Activated naive CD4-positive, alpha-beta T cell treated with anti-CD3 and anti-CD28 coated beads, Interleukin-2, amount 10 ng/mL, durations not matched to agents 7 days and 5 days (primary cell): ENCODE measurements at regions not wholly inside any gene's neighbourhood (a gene's known extent, or its start where the extent isn't known, plus 50 kb on each side); places are given as distances from the start of the nearest gene placed in this dataset.
"Not testable (repeated sequence)": the region's sequence is repeated elsewhere in the genome, so short reads cannot be mapped to it uniquely, and the experiment has no call there.

Experiments
- CTCF ChIA-PET: fragments of 350-600 bp; sonication (Branson Sonifier 250); formaldehyde crosslinking; loops from one replicate; lab custom pipeline; 2021; ENCODE audit warnings: antibody characterized with exemption; lab: Charles Lee
- DNase-seq: peaks from one replicate; pipeline ENCODE4 v3.0.0-alpha.2; 2020
- H3K27ac Mint-ChIP-seq: one replicate; pipeline ENCODE4 v1.8.0; 2021; ENCODE audit warnings: mild to moderate bottlenecking, moderate library complexity, mixed read lengths
- H3K27me3 Mint-ChIP-seq: one replicate; pipeline ENCODE4 v1.8.0; 2021; ENCODE audit warnings: mild to moderate bottlenecking, mixed read lengths
- H3K36me3 Mint-ChIP-seq: one replicate; pipeline ENCODE4 v1.8.0; 2021; ENCODE audit warnings: mixed read lengths
- H3K4me1 Mint-ChIP-seq: one replicate; pipeline ENCODE4 v1.8.0; 2021; ENCODE audit warnings: mixed read lengths
- H3K4me3 Mint-ChIP-seq: one replicate; pipeline ENCODE4 v1.8.0; 2021; ENCODE audit warnings: mild to moderate bottlenecking, moderate library complexity, mixed read lengths
- H3K9me3 Mint-ChIP-seq: one replicate; pipeline ENCODE4 v1.8.0; 2021; ENCODE audit warnings: mixed read lengths

GRCh38 chr12:83619973-83620372 lies 933.3 kb downstream of the TMTC2 start:
- Mint-ChIP-seq H3K27ac (no peak overlapping the region), H3K4me1 (no peaks in the 10 kb centered on the region), H3K4me3 (no peak overlapping the region), H3K27me3 (no peaks in the 10 kb centered on the region), H3K9me3 (peaks cover 8% of the 10 kb centered on the region), H3K36me3 (no peaks in the 10 kb centered on the region)
- DNase-seq: no peak
- CTCF ChIA-PET: no interaction called here

DNA sequence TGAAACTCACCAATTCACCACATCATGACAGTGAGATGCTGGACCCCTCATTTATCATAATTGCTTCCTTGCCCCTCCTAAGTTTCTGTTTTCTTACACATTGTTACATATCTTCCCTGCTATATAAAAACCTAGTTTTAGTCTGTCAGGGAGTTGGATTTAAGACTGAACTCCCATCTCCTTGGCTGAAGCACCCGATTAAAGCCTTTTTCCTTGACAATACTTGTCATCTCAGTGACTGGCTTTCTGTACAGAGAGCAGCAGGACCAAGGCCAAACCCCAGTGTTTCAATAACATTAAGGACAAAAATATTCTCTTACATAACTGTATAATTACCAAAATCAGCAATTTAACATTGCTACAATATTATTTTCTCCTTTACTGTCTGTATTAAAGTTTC lies 928.4 kb downstream of the TMTC2 start:
- H3K27ac Mint-ChIP-seq: no peak overlapping the region
- CTCF ChIA-PET: no interaction called here

GRCh38 chr12:83613586-83614110 lies 926.9 kb downstream of the TMTC2 start:
- CTCF ChIA-PET: no interaction called here
- Mint-ChIP-seq H3K27me3 (no peaks in the 10 kb centered on the region), H3K27ac (no peak overlapping the region)

More for the DNA sequence above, 928.4 kb downstream of the TMTC2 start:
- Mint-ChIP-seq H3K4me1 (no peaks in the 10 kb centered on the region), H3K36me3 (no peaks in the 10 kb centered on the region), H3K4me3 (no peak overlapping the region), H3K9me3 (peaks cover 9% of the 10 kb centered on the region), H3K27me3 (no peaks in the 10 kb centered on the region)
- DNase-seq: no peak

GRCh38 chr12:83603106-83603505 lies 916.4 kb downstream of the TMTC2 start:
- CTCF ChIA-PET: no interaction called here
- peaks cover 38% of the 10 kb centered on the region for H3K9me3 Mint-ChIP-seq
- H3K27me3 Mint-ChIP-seq: no peaks in the 10 kb centered on the region
- H3K4me1 Mint-ChIP-seq: no peaks in the 10 kb centered on the region
- no peaks in the 10 kb centered on the region for H3K36me3 Mint-ChIP-seq
- no peak overlapping the region for H3K27ac Mint-ChIP-seq
- DNase-seq: no peak
- no peak overlapping the region for H3K4me3 Mint-ChIP-seq

More at GRCh38 chr12:83613586-83614110, 926.9 kb downstream of the TMTC2 start:
- Mint-ChIP-seq H3K4me3 (no peak overlapping the region), H3K36me3 (no peaks in the 10 kb centered on the region), H3K9me3 (peaks cover 11% of the 10 kb centered on the region), H3K4me1 (no peaks in the 10 kb centered on the region)
- no peak for DNase-seq

DNA sequence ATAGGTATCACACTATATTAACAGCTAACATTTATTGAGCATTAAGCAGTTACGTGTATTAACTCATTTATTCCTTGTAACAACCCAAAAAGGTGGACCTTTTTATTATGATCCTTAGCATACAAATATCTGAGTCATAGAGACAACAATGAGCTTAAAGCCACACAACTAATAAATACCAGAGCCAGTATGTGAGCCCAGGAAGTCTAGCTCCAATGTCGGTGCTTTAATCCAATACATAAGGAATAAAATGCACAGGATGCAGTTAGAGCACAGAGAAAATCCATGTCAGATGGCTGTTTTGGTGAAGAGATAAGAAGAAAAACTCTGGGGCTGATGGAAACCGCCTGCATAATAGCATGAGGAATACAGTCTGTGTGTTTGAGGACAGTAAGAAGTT lies 888.6 kb downstream of the TMTC2 start:
- H3K36me3 Mint-ChIP-seq: no peaks in the 10 kb centered on the region
- no peak overlapping the region for H3K4me3 Mint-ChIP-seq
- H3K27me3 Mint-ChIP-seq: no peaks in the 10 kb centered on the region
- CTCF ChIA-PET: no interaction called here
- no peaks in the 10 kb centered on the region for H3K4me1 Mint-ChIP-seq
- no peak for DNase-seq
- peaks cover 6% of the 10 kb centered on the region for H3K9me3 Mint-ChIP-seq
- H3K27ac Mint-ChIP-seq: no peak overlapping the region

DNA sequence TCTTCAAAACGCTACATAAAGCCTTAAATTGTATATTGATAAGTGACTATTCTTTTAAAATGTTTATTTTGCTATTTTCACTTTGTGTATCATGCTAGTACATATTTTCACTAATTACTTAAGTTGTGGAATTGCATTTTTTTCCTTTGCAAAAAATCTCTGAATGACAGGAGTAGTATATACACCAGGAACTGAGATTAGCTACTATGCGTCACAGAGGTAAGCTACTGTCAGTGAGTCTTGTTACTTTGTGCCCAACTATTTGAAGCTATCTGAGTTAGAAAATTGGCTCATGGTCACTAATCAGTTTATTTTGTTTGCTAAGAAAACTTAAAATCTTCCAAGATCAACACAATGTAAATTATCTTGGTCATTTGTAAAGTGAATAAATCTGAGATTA lies 887.4 kb downstream of the TMTC2 start:
- CTCF ChIA-PET: no interaction called here
- no peak for DNase-seq
- Mint-ChIP-seq H3K27me3 (no peaks in the 10 kb centered on the region), H3K4me3 (no peak overlapping the region), H3K9me3 (peaks cover 8% of the 10 kb centered on the region), H3K27ac (no peak overlapping the region), H3K36me3 (no peaks in the 10 kb centered on the region), H3K4me1 (no peaks in the 10 kb centered on the region)

DNA sequence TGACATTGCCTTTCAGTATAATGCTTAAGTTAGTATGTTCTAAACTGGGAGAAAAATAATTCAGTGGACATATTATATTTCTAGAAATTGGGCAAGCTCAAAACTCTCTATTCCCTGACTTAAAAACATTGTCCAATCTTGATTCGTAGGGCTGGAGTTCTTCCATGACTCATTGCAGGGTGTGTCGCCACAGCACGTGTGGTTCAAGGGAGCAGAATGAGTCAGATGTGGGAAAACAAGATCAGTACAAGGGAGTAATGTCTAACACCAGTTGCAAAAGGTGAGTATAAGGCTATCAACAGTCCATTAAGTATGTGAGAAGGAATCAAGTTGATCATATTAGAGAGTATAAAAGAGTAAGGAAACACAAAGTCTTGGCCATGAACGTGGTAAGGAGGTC lies 887.0 kb downstream of the TMTC2 start:
- CTCF ChIA-PET: no interaction called here
- no peaks in the 10 kb centered on the region for H3K27me3 Mint-ChIP-seq
- H3K9me3 Mint-ChIP-seq: peaks cover 8% of the 10 kb centered on the region
- DNase-seq: no peak
- no peaks in the 10 kb centered on the region for H3K36me3 Mint-ChIP-seq
- H3K27ac Mint-ChIP-seq: no peak overlapping the region
- H3K4me3 Mint-ChIP-seq: no peak overlapping the region
- no peaks in the 10 kb centered on the region for H3K4me1 Mint-ChIP-seq

GRCh38 chr12:83559650-83560049 lies 872.9 kb downstream of the TMTC2 start:
- Mint-ChIP-seq H3K36me3 (no peaks in the 10 kb centered on the region), H3K27me3 (no peaks in the 10 kb centered on the region), H3K4me1 (no peaks in the 10 kb centered on the region), H3K9me3 (peaks cover 18% of the 10 kb centered on the region), H3K27ac (no peak overlapping the region), H3K4me3 (no peak overlapping the region)
- no peak for DNase-seq
- CTCF ChIA-PET: no interaction called here

DNA sequence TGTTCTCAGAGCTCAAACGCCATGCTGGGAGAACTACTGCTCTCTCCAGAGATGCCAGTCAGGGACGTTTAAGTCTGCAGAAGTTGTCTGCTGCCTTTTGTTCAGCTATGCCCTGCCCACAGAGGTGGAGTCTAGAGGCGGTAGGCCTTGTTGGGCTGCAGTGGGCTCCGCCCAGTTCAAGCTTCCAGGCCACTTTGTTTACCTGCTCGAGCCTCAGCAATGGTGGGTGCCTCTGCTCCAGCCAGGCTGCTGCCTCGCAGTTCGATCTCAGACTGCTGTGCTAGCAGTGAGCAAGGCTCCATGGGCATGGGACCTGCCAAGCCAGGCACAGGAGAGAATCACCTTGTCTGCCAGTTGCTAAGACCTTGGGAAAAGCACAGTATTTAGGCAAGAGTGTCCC lies 869.3 kb downstream of the TMTC2 start:
- H3K4me3 Mint-ChIP-seq, DNase-seq, CTCF ChIA-PET, H3K27ac Mint-ChIP-seq, H3K27me3 Mint-ChIP-seq, H3K4me1 Mint-ChIP-seq, H3K36me3 Mint-ChIP-seq: not testable (repeated sequence)
- H3K9me3 Mint-ChIP-seq: peaks cover 24% of the 10 kb centered on the region

GRCh38 chr12:83541446-83541845 lies 854.7 kb downstream of the TMTC2 start:
- no peak for DNase-seq
- no peaks in the 10 kb centered on the region for H3K27me3 Mint-ChIP-seq
- H3K27ac Mint-ChIP-seq: no peak overlapping the region
- H3K4me3 Mint-ChIP-seq: no peak overlapping the region
- H3K36me3 Mint-ChIP-seq: no peaks in the 10 kb centered on the region
- peaks cover 5% of the 10 kb centered on the region for H3K9me3 Mint-ChIP-seq
- CTCF ChIA-PET: no interaction called here
- H3K4me1 Mint-ChIP-seq: no peaks in the 10 kb centered on the region

GRCh38 chr12:83538361-83538965 lies 851.8 kb downstream of the TMTC2 start:
- CTCF ChIA-PET: no interaction called here
- Mint-ChIP-seq H3K4me1 (no peaks in the 10 kb centered on the region), H3K36me3 (no peaks in the 10 kb centered on the region), H3K9me3 (no peaks in the 10 kb centered on the region), H3K4me3 (no peak overlapping the region), H3K27me3 (no peaks in the 10 kb centered on the region), H3K27ac (no peak overlapping the region)
- DNase-seq: no peak

- no peak overlapping the region for H3K4me3 Mint-ChIP-seq
- H3K36me3 Mint-ChIP-seq: no peaks in the 10 kb centered on the region
- no peaks in the 10 kb centered on the region for H3K9me3 Mint-ChIP-seq
- CTCF ChIA-PET: no interaction called here
- H3K27me3 Mint-ChIP-seq: no peaks in the 10 kb centered on the region
- DNase-seq: no peak
- H3K27ac Mint-ChIP-seq: no peak overlapping the region
- no peaks in the 10 kb centered on the region for H3K4me1 Mint-ChIP-seq
Observed at GRCh38 chr12:83537428-83538053, 850.8 kb downstream of the TMTC2 start.

- Mint-ChIP-seq H3K4me1 (no peaks in the 10 kb centered on the region), H3K27me3 (no peaks in the 10 kb centered on the region), H3K27ac (no peak overlapping the region), H3K9me3 (no peaks in the 10 kb centered on the region), H3K36me3 (no peaks in the 10 kb centered on the region), H3K4me3 (no peak overlapping the region)
- DNase-seq: no peak
- CTCF ChIA-PET: no interaction called here
Observed at GRCh38 chr12:83536496-83536895, 849.8 kb downstream of the TMTC2 start.

DNA sequence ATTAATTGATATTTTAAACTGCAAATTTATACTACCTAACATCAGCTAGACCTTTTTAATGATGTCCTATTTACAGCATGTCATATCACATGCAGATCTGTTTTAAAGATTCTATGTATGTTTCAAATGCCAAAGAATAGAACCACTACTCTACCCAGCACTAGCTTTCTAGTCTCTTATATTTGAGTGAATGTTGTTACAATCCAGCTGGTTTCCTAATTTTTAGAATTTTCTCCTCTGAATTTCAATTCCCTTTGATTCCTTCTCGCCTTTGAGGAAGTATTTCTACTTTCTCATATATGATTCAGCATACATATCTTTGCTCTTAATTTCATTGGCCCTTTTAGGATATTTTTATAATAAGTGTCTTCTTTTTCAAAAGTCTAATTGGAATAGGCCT lies 841.9 kb downstream of the TMTC2 start:
- DNase-seq: no peak
- peaks cover 7% of the 10 kb centered on the region for H3K9me3 Mint-ChIP-seq
- H3K27ac Mint-ChIP-seq: no peak overlapping the region
- H3K4me3 Mint-ChIP-seq: no peak overlapping the region
- CTCF ChIA-PET: no interaction called here
- no peaks in the 10 kb centered on the region for H3K4me1 Mint-ChIP-seq
- H3K36me3 Mint-ChIP-seq: no peaks in the 10 kb centered on the region
- H3K27me3 Mint-ChIP-seq: no peaks in the 10 kb centered on the region

- CTCF ChIA-PET: no interaction called here
- DNase-seq: no peak
- H3K4me1 Mint-ChIP-seq: no peaks in the 10 kb centered on the region
- no peak overlapping the region for H3K27ac Mint-ChIP-seq
- H3K4me3 Mint-ChIP-seq: no peak overlapping the region
- peaks cover 7% of the 10 kb centered on the region for H3K9me3 Mint-ChIP-seq
- H3K27me3 Mint-ChIP-seq: no peaks in the 10 kb centered on the region
- no peaks in the 10 kb centered on the region for H3K36me3 Mint-ChIP-seq
Observed at GRCh38 chr12:83527810-83528209, 841.1 kb downstream of the TMTC2 start.
